NCI-H446 treated with DMSO at 0.1 percent for 48 hours (cell line): ENCODE measurements at regions not wholly inside any gene's neighbourhood (a gene's known extent, or its start where the extent isn't known, plus 50 kb on each side); places are given as distances from the start of the nearest gene placed in this dataset.
"Not testable (repeated sequence)": the region's sequence is repeated elsewhere in the genome, so short reads cannot be mapped to it uniquely, and the experiment has no call there.

ENCODE experiments used
- DNase-seq: peaks from one replicate; lab custom pipeline; 2025; lab: John Stamatoyannopoulos, UW

DNA sequence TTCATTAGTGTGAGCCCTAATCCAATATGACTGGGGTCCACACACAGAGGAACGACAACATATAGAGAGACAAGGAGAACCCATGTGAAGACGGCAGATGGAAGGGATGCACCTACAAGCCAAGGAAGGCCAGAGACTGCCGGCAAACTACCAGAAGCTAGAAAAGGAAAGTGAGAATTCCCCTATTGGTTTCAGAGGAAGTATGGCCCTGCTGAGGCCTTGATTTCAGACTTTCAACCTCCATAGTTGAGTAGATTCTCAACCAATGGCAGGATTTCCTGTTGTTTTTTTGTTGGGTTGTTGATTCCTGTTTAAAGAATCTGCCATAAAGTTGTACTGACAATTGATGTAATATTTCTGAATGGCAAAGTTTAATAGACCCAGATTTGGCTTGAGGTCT, 241.5 kb downstream of the SATB2 start:
- DNase-seq = no peak

DNA sequence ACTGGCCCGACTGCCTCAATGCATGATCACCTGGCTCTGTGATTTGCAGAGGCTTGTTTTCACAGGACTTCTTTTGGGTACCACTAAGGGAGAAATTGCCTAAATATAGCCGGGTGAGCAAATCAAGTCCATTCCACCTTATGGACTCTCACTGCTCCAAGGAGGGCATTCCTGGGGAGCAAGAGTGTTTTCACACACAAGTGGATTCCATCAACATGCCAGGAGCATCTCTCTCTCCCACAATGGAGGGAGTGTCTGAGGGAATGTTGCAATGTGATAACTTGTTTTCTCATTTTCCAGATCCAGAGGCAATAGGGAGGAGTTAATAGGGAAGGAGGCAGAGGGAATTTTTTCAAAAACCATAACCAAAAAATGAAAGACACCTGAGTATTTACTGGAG, 250.7 kb downstream of the SATB2 start:
- DNase-seq = no peak

DNA sequence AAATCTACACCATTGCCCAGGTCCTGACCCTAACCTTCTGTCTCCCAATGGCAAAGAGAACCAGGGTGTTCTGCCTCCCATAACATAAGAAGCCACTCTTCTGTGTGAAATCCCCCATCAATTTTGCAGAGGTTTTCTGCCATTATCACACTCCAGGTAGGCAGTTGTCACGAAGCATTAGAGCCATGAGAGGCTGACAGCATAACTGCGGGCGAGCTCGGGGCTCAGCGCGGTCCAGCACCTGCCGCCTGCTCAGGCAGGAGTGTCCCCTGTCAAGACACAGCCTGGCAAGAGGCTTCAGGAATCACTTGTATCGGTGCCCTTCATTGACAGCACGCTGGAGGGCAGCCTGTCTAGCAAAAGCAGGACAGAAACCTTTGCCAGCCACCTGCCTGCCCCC, 251.2 kb downstream of the SATB2 start:
- no peak for DNase-seq

DNA sequence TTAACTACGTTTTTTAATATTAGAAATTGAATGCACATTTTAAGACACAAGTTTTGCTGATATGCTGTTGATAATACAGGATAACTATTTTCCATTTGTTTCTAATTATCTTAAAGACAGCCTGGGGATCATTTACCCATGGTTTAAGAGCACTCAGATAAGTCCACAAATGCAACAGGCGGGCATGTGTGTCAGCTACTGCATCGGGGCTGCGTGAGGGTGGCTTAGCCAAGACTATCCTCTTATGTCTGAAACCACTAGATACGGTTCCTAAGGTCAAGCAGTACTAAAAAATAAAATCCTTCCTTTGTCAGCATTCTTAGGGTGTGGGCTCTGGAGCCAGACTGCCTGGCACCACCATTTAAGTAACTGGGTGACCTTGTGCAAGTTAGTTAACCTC, 254.8 kb downstream of the SATB2 start:
- no peak for DNase-seq

DNA sequence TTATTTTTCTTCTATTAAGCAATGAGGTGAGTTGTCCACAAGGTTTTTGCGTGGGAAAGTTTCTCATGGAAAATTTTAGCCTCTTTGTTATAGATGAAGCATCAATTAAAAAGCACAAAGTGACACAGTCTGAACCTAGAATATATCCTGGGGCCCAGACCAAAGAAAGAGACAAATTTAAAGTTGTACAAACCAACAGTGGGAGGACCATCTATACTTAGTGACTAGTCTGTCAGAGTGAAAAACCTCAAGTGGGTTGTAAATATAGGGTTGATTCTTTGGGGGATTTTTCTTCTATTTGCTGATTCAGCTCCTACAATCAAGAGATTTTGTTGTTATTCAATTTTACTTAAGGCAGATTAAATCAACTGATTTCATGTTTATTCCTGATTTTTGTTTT, 256.2 kb downstream of the SATB2 start:
- no peak for DNase-seq

DNA sequence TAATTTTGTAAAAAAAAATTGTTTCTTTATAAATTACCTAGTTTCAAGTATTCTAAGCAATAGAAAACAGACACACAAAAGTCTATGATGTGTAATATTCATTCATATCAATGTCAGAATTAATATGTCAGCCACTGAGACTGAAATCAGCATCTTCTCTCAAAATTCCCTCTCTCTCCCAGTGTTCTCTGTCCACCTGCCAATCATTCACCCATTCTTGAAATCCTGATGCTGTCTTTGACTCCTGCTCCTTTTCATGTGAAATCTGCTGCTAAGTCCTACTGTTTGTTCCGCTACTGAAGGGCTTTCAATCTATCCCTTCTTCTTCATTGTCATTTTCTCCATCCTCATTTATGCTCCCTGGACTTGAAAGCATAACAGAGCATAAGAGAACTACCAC, 257.9 kb downstream of the SATB2 start:
- DNase-seq = no peak

DNA sequence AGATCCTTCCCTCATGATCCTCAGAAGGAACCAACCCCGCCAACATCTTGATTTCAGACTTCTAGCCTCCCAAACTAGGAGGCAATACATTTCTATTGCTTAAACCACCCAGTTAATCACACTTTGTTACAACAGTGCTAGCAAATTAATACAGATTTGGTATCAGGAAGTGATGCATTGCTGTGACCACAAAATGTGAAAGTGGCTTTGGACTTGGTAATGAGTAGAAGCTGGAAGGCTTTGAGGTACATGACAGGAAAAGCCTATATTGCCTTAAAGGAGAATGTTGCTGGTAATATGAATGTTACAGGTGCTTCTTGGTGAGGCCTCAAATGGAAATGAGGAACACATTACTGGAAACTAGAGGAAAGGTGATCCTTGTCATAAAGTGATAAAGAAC, 260.3 kb downstream of the SATB2 start:
- no peak for DNase-seq

DNA sequence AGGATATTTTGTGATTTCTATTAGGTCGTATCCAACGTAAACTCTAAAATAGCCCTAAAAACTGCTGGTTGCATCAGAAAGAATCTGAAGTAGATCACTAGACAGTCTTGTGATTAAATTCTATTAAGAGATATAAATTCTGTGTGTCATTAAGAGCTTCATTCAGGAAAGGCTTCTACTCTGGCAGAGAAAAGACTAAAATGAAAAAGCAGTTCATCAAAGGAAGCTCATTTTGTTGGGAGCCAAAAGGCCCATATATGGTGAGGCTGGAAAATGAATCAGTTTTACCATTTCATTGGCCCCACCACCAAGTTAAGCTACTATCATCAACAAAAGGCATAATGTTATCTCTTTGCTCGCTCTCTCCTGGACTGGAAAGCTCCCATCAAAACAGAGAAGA, 261.1 kb downstream of the SATB2 start:
- no peak for DNase-seq

DNA sequence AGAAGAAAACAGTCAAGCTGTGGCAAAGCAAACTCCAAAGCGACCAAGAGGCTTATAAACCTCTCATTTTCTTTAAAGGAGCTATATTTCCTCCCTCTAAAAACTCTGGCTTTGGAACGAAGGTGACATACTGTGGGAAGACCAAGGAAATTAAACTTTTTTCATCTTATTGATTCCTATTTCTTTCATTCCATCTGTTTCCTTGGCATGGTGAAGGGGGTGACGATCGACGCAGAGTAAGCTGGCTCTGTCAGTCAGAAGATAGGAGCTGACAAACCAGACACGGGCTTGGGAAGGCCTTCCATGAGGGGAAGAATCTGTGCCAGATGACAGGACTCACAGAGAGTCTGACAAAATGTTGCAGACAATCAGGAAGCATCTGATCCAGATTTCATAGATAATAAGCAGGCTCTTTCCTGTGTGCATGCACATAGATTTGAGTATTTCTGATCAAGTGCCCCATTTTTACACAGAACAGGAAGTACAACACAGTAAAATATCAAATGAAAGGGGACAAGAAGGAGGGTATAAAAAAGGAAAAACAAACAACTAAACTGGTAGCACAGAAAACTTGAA, 261.7 kb downstream of the SATB2 start:
- no peak for DNase-seq

DNA sequence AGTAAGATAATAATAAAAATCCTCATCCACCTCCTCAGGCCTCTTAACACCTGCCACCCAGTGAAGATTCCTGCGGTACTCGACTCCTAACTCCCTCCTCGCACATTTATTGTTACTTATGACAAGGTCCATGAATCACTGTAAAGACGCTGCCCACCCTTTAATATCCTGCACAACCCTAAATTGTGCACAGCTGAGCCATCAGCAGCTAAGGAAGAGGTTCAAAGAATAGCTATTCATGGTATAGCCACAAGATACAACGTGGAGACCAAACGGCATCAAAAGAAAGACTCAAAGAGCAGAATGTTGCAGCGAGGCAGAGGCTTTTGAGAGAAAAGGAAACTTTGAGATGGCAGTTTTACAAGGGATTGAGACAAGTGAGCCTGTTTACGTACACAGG, 266.3 kb downstream of the SATB2 start:
- no peak for DNase-seq

DNA sequence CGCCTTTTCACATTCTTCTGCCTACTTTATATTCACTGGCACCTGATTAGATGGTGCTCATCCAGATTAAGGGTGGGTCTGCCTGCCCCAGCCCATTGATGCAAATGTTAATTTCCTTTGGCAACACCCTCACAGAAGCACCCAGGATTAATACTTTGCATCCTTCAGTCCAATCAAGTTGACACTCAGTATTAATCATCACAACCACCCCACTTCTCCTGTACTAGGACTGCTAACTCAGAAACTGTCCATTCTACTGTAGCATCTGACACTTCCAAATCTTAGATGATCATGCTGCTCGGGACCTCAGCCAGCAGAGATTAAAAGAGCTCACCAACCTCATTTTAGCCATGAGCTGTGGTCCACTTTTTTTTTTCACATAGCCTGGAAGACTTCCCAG, 268.5 kb downstream of the SATB2 start:
- no peak for DNase-seq

DNA sequence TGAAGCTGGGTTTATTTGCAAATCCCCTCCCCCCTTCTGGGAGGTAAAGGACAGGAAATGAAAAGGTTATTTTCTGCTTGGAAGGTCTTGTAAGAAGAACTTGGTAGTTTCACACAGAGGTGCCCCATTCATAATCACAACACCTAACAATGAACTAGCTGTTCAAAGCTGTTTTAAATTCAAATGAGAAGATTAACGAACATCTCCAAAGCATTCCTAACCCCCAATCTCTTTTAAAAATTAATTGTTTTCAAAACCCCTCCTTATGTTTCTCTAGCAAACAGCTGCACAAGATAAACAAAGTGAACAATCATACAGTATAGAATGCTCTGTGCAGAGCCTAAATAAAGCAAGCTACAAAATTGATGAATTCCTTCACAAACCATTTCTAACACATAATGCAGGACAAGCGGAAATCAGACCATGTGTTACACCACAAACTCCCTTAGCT, 271.4 kb downstream of the SATB2 start:
- no peak for DNase-seq

DNA sequence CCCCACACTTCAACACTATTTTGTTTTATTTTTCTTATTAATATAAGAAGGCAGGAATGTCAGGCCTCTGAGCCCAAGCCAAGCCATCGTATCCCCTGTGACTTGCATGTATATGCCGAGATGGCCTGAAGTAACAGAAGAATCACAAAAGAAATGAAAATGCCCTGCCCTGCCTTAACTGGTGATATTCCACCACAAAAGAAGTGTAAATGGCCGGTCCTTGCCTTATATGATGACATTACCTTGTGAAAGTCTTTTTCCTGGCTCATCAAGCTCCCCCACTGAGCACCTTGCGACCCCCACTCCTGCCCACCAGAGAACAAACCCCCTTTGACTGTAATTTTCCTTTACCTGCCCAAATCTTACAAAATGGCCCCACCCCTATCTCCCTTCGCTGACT, 272.6 kb downstream of the SATB2 start:
- DNase-seq = not testable (repeated sequence)

DNA sequence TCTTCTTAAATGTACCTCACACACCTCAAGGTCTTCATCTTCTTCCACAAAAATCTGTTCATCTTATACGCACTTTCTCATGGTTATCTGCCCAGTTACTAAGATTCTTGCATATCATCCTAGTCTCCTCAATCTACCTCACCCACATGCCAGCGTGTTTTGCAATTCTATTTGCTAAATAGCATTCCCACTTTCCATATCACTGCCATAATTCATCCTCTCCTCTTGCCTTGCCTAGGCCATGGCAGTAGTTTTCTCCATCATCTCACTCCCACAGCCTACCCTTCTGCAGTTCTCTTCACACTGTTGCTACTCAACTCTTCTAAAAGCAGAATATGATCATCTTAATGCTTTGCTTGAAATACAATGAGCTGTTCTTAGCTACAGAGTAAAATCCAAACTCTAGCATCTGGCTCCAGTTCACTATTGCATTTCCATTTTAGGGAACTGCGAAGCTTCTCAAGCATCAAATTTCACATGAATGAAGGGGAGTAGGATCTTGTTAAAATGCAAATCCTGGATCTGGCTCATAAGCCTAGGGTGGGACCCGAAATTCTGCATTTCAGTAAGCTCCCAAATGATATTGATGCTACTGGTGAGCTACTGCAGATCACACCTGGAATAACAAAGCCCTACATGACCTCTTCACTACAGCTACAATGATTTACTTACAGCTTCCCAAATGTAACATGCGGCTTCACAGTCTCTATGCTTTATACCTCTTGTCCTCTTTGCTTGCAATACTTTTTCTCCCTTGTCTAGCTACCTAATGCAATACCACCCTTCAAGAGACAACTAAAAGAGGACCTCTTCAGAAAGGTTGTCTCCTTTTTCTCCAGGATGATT, 293.9 kb downstream of the SATB2 start:
- DNase-seq = no peak

DNA sequence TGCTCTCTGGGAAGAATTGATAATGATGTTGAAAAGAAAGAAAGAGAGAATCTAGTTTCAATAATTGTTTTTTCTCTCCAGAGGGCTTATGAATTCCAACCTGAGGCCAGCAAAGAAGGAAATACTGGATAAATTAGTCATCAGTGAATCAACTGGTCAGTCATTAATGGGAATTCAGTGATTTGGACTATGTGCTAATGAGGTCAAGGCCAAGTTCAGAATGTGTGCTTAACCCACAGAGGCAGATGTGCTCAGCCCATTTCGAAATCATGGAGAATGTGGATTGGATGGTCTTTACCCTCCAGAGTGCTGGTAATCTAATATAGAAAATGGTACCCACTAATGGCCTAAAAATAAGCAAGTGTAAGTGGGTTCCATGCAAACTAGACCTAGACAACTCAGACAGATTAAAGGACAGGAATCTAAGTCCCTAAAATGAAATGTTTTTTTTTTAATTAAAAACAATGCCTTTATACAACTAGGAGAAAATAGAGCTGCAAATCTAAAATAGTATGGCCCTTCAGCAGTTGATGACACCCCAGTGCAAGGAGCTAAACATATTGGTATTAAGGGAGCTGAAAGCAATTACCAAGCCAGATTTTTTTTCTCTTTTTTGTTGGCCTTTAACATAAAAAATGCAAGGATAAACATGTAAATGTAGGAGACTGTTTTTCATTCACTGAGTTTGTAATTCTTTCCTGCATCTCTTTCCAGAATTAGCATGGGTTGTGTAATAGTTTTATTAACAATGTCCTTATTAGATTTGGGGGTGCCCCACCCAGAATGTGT, 296.9 kb downstream of the SATB2 start:
- DNase-seq = no peak

DNA sequence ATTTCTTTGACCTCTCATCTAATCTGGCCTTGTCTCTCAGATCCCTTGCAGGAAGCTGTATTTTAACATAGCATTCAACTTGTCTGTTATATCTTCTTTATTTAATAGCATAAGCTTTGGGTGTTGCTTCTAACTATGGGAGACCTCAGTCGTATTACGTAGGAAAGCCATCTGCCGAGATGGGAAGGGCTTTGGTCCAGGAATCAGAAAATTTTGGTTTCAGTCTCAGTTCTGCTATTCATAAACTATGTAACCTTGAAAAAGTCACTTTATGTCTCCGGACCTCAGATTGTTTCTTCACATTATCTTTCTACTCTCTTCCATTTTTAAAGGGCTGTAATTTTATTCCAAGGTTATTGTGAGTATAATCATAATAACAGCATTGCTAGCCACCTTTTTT, 297.7 kb downstream of the SATB2 start:
- DNase-seq = no peak

DNA sequence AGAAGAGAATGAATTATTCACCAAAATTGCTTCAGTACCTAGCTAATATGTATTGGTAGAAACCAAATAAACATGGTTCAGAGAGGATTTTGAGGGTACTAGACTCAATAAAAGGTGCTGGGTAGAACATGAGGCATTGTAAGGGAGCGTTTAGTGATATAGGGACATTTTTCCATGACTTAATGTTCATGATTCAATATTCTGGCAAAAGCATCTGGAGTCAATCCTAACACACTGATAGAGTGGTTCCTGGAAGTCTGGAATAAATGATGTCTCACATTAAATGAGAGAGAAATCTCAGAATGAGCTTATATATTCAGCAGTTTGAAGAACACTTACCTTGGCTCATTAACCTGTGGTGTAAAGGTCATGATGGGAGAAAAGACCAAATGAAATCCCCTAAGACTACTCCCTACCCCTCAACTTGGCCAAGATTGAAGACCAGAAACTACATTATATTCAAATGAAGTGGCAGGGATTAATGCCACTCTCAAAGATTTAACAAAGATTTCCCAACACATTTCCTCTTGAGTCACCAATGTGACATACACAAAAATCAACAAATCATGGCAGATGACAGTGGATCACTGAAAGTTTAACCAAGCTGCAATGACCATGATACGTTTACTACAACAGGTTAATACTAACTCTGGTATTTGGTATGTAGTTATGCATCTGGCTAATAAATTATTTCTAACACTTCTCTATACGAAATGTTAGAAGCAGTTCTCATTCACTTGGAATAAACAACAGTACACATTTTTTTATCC, 309.5 kb downstream of the SATB2 start:
- no peak for DNase-seq

DNA sequence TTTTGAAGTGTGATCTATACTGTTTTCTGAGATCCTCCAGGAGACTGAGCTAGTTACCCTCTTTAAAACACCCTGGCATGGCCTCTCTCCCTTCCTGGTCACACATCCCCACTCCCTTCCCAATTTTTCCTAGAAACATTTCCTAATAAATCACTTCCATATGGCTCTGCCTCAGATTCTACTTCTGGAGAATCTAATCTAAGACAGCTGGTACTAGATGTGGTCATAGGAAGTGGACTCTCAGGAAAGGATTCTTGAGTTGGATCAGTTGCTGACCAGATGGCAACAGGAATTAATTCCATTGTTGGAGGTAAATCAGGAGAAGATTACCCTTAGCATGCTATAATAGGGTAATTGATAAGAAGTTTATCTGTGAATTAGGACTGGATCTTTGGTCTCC, 310.5 kb downstream of the SATB2 start:
- DNase-seq = no peak

DNA sequence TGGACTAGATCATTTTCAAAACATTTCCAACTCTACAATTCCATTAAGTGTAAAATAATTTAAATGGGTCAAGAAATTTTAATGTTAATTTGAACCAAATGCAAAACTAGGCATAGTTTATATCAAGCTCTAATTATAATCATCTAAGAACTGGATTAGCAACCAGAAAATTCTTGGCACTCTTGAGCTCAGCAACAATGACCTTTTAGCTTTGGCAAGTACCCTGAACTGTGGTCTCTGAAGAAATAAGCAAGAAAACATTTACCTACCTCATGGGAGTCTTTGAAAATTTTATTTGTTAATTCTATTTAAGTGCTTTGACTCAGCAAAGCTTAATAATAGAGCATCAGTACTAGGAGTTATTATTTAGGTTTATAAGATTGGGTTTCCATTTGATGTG, 313.2 kb downstream of the SATB2 start:
- DNase-seq = no peak

DNA sequence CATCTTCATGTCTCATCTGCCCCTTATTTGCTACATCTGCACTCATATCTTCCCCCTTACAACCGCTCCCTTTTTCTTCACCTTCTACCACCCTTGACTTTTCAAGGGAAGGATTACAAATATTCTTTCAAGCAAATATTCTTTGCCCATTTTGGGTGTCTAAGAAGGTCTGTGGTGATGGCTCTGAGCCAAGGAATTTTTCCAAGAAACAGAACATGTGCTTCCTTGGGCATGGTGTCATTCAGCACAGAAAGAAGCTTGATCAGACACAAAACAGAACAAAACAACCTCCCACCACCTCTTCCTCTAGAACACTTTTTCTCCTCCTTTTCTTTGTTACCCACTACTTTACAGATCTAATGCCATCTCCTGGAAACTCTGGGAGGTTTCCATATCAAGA, 313.7 kb downstream of the SATB2 start:
- no peak for DNase-seq

DNA sequence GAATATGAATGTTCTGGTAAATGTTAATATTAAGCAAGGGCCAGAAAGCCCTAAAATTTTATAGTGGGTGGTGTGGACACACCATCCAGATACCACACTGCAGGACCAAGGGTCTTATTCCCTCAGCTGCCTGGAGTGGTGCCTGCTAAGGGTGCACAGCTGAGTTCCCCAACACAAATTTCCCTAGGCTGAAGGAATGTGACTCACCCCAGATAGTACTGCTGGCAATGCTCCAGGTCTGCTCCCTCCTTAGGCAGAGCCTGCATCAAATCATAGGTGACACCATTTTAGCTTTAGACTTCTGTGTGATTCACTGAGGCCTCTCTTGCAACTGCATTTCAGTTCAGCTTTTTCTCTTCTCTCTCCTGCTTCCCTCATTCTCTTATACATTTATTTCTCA, 321.1 kb downstream of the SATB2 start:
- no peak for DNase-seq

DNA sequence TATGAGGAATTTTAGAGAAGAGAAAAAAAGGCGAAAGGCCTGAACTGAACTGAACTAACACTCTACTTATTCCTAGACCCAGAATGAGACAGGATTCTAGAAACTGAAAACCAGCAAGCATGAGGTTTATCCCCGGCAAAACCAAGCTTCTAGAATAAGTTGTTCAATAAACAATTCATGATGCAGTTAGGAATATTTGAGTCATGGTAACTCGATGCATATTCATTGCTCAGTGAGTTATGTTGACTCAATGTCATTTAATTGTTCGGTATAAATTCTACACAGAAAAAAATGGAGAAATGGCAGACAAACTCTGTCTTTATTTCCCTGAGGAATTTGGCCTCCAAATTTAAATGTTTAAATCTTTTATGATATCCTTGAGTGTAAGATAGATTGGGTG, 321.5 kb downstream of the SATB2 start:
- DNase-seq = no peak
